AG09319 (cell line): ENCODE measurements at regions not wholly inside any gene's neighbourhood (a gene's known extent, or its start where the extent isn't known, plus 50 kb on each side); places are given as distances from the start of the nearest gene placed in this dataset.

Source experiments
- DNase-seq: peaks from one replicate; pipeline ENCODE4 v3.0.0-alpha.2; 2010; ENCODE audit warnings: low read depth; ENCODE audit errors: extremely low read depth
- CTCF ChIP-seq: IDR thresholded peaks from 2 replicates; pipeline ENCODE4 v1.5.1; 2011; ENCODE audit warnings: low read depth, mild to moderate bottlenecking, inconsistent platforms, low read length, moderate library complexity

DNA sequence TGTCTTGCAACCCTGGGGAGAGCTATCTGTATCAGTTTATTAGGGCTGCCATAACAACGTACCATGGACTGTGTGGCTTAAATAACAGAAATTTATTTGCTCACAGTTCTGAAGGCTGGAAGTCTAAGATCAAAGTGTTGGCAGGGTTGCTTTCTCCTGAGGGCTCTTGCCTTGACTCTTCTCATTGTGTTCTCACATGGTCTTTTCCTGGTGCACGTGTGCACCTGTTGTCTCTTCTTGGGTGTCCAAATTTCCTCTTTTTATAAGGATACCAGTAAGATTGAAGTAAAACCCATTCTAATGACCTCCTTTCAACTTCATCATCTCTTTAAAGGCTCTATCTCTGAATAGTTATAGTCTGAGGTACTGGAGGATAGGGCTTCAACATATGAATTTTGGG is 72.3 kb upstream of the PDE7B start:
- no peak for DNase-seq
- TF ChIP-seq CTCF = no peak

DNA sequence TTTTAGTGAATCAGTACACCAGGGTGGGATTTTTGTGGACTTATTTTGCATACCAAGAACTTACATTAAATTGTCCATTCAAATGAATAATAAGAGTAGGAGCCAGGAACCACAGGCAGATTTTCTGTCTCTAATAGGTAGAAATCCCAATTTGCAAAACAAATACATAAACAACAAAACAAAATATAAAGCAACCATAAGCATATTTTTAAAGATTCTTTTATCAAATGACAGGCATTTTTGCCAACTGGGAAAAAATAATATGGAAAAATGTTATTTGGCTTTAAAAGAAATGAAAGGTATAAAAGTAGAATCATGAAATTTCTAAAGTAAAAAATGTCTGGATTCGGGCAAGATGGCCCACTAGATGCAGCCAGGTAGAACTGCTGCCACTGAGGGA is 71.2 kb upstream of the PDE7B start:
- TF ChIP-seq CTCF = no peak
- DNase-seq = no peak

DNA sequence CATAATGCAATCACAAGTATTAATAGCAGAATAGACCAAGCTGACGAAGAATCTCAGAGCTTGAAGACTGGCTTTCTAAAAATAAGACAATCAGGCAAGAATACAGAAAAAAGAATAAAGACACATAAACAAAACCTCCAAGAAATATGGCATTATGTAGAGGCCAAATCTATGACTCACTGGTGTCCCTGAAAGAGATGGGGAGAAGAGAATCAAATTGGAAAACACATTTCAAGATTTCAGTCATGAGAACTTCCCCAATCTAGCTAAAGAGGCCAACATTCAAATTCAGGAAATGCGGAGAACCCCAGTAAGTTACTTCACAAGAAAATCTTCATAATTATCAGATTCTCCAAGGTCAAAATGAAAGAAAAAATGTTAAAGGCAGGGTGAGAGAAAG is 69.0 kb upstream of the PDE7B start:
- no peak for TF ChIP-seq CTCF
- no peak for DNase-seq

DNA sequence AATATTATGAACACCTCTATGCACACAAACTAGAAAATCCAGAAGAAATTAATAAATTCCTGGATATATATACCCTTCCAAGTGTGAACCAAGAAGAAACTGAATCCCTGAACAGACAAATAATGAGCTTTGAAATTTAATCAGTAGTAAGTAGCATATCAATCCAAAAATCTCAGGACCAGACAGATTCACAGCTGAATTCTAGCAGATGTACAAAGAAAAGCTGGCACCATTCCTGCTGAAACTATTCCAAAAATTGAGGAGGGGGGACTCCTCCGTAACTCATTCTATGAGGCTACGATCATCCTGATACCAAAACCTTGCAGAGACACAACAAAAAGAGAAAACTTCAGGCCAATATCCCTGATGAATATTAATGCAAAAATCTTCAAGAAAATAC is 67.0 kb upstream of the PDE7B start:
- no peak for TF ChIP-seq CTCF

DNA sequence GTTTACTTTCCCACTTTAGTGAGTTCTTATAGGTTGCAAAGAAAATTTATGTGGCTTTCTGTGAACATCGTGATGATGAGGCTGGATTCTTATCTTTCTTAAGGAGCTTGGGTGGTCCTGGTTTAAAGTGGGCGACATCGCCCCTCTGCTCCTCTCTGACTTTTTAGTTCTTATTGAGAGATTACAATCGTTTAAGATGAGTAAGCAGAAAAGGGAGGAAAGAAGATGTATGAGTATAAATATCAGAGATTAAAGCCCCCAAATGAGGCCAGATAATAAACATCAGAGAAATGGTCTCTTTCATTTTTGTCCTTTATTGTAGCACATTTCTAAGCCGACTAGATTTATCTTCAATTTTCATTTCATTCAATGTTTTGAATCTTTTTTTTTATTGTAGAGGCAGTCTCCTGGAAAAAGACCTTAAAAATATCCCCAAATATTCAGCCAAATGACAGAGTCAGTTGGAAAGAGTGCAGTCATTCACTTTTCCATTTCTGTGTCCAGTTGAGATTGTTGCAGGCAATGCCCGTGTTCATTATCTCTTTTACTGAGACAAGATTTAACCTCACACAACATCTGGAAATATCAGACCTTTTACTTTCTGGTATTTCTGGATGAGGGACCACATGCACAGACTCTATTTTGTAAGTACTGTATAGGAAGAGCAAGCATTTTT is 62.0 kb upstream of the PDE7B start:
- no peak for TF ChIP-seq CTCF
- DNase-seq = no peak

More for the DNA sequence above, 67.0 kb upstream of the PDE7B start:
- no peak for DNase-seq

- DNase-seq = no peak
- TF ChIP-seq CTCF = no peak
Measured at GRCh38 chr6:135791441-135791840, 60.1 kb upstream of the PDE7B start.

- no peak for DNase-seq
- TF ChIP-seq CTCF = no peak
Measured at GRCh38 chr6:135796643-135797305, 54.7 kb upstream of the PDE7B start.
